AG04450 (cell line): ENCODE measurements at regions not wholly inside any gene's neighbourhood (a gene's known extent, or its start where the extent isn't known, plus 50 kb on each side); places are given as distances from the start of the nearest gene placed in this dataset.
A peak's percentile ranks its signal among the peaks of the same experiment; 100 is the strongest.

Source experiments
- CTCF ChIA-PET: fragments of 300-600, 350-600 bp; formaldehyde crosslinking; extraction: SDS; loops from one replicate; lab custom pipeline; 2022; ENCODE audit warnings: antibody characterized with exemption, inconsistent platforms; lab: Charles Lee
- POLR2A ChIA-PET: fragments of 350-600 bp; formaldehyde crosslinking; extraction: SDS; loops from one replicate; lab custom pipeline; 2021; ENCODE audit warnings: antibody characterized with exemption, inconsistent platforms; lab: Yijun Ruan, JAX
- DNase-seq: peaks from one replicate; pipeline ENCODE4 v3.0.0-alpha.2; 2011; ENCODE audit warnings: low read depth, low spot score
- H3K27ac ChIP-seq: one replicate; pipeline ENCODE4 v1.5.1; 2012; ENCODE audit warnings: low read depth, low read length, control low read depth
- H3K27me3 ChIP-seq: one replicate; pipeline ENCODE4 v1.6.0; 2012; ENCODE audit warnings: low read length; ENCODE audit not compliant: control insufficient read depth, insufficient read depth
- H3K4me3 ChIP-seq: 2 replicates; pipeline ENCODE4 v1.5.1; 2011; ENCODE audit warnings: mild to moderate bottlenecking, low read depth, low read length, control low read depth
- H3K9me3 ChIP-seq: 2 replicates; pipeline ENCODE4 v1.5.1; 2012; ENCODE audit warnings: low read length; ENCODE audit not compliant: control insufficient read depth, insufficient read depth
- CTCF ChIP-seq: IDR thresholded peaks from 2 replicates; pipeline ENCODE4 v1.5.1; 2011; ENCODE audit warnings: low read depth, low read length, control low read depth, inconsistent platforms

- H3K27me3 ChIP-seq, result no peaks in the 10 kb centered on the region
- no peak for TF ChIP-seq CTCF
- ChIA-PET CTCF (interaction anchor here (0.8 to 8.1 kb wide), 4 partner anchors 90 to 372 kb away, joined by 3 to 145 read pairs (median 12); no protein-coding TSS in a partner anchor), POLR2A (interaction anchor here (1.2 kb wide), 1 partner anchor 183 kb away, joined by 3 read pairs; the partner anchor contains the start of genes ANAPC13 and CEP63)
- H3K27ac ChIP-seq, result no peak overlapping the region
- DNase-seq, result no peak
- H3K4me3 ChIP-seq, result no peak overlapping the region
- no peaks in the 10 kb centered on the region for H3K9me3 ChIP-seq
These were observed 52.0 kb upstream of the RYK start for GRCh38 chr3:134302674-134303073.

GRCh38 chr3:134300520-134300919 is 49.9 kb upstream of the RYK start:
- Histone ChIP-seq H3K4me3 (no peak overlapping the region), H3K9me3 (no peaks in the 10 kb centered on the region), H3K27me3 (no peaks in the 10 kb centered on the region), H3K27ac (no peak overlapping the region)
- POLR2A ChIA-PET, result no interaction called here
- CTCF ChIA-PET, result interaction anchor here (0.7 to 8.1 kb wide), 8 partner anchors 23 to 370 kb away, joined by 3 to 145 read pairs (median 6); no protein-coding TSS in a partner anchor
- no peak for DNase-seq
- peak; percentile 34; the same call in 1 of the 2 replicates for TF ChIP-seq CTCF
